BE2C (cell line): ENCODE measurements at regions not wholly inside any gene's neighbourhood (a gene's known extent, or its start where the extent isn't known, plus 50 kb on each side); places are given as distances from the start of the nearest gene placed in this dataset.

ENCODE experiments used
- DNase-seq: peaks from one replicate; pipeline ENCODE4 v3.0.0-alpha.2; 2020
- H3K27me3 ChIP-seq: fragments of 250-450 bp; sonication (Bioruptor Pico); 2 replicates; pipeline ENCODE4 v1.5.1; 2020; ENCODE audit warnings: mild to moderate bottlenecking
- H3K36me3 ChIP-seq: fragments of 250-450 bp; sonication (Bioruptor Pico); 2 replicates; pipeline ENCODE4 v1.5.1; 2020; ENCODE audit warnings: mild to moderate bottlenecking
- H3K4me1 ChIP-seq: fragments of 250-450 bp; sonication (Bioruptor Pico); 2 replicates; pipeline ENCODE4 v1.5.1; 2020
- H3K4me3 ChIP-seq: 2 replicates; pipeline ENCODE4 v1.5.1; 2011; ENCODE audit warnings: low read depth, low read length
- H3K9me3 ChIP-seq: fragments of 250-450 bp; sonication (Bioruptor Pico); 2 replicates; pipeline ENCODE4 v1.5.1; 2020
- TF ChIP-seq, protein P1 (sequence below): IDR thresholded peaks from 2 replicates; pipeline ENCODE4 v1.5.1; 2012; ENCODE audit warnings: mild to moderate bottlenecking, low read depth, low read length

DNA sequence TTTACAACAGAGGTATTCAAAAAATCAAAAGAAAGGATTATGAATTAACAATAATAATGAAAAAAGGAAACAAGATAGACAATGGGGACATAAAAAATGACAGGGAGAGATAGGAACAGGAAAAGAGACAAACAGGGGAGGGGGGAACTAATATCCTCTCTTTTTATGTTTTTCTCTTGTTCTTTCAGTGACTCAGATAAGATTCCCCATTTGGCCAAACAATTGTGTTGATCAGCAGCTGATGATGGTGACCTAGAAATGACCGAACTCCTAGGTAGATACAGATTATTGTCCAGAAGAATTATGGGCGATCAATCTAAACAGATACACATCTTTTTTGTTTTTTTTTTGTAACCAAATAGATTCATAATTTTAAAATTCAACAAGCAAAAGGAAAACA, 1277.2 kb upstream of the FLRT2 start:
- TF ChIP-seq, protein P1, sequence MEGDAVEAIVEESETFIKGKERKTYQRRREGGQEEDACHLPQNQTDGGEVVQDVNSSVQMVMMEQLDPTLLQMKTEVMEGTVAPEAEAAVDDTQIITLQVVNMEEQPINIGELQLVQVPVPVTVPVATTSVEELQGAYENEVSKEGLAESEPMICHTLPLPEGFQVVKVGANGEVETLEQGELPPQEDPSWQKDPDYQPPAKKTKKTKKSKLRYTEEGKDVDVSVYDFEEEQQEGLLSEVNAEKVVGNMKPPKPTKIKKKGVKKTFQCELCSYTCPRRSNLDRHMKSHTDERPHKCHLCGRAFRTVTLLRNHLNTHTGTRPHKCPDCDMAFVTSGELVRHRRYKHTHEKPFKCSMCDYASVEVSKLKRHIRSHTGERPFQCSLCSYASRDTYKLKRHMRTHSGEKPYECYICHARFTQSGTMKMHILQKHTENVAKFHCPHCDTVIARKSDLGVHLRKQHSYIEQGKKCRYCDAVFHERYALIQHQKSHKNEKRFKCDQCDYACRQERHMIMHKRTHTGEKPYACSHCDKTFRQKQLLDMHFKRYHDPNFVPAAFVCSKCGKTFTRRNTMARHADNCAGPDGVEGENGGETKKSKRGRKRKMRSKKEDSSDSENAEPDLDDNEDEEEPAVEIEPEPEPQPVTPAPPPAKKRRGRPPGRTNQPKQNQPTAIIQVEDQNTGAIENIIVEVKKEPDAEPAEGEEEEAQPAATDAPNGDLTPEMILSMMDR = no peak
- no peak for DNase-seq
- Histone ChIP-seq H3K36me3 (no peaks in the 10 kb centered on the region), H3K4me1 (peaks cover 4% of the 10 kb centered on the region; the same call in 1 of the 2 replicates), H3K9me3 (no peaks in the 10 kb centered on the region), H3K27me3 (no peaks in the 10 kb centered on the region), H3K4me3 (no peak overlapping the region)

DNA sequence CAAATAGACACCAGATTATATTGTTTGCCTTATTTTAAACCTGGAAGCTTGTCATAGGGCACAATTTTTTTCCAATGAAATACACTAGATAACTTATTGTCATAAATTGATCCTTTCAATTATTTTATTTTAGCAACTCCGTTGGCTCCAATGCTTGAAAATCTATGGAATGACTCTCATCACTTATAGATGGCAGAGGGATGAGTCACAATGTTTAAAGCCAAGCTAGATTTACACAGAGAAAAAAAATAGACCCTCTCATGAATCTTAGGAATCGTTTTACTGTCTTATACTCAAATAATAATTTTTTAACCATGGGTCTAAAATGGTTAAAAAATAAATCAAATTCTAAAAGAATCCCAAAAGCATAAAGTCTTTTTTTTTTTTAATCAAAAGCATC, 1276.6 kb upstream of the FLRT2 start:
- H3K36me3 ChIP-seq = no peaks in the 10 kb centered on the region
- TF ChIP-seq, protein P1 = no peak
- H3K27me3 ChIP-seq = no peaks in the 10 kb centered on the region
- no peak overlapping the region for H3K4me3 ChIP-seq
- peaks cover 4% of the 10 kb centered on the region; the same call in 1 of the 2 replicates for H3K4me1 ChIP-seq
- H3K9me3 ChIP-seq = no peaks in the 10 kb centered on the region
- no peak for DNase-seq

DNA sequence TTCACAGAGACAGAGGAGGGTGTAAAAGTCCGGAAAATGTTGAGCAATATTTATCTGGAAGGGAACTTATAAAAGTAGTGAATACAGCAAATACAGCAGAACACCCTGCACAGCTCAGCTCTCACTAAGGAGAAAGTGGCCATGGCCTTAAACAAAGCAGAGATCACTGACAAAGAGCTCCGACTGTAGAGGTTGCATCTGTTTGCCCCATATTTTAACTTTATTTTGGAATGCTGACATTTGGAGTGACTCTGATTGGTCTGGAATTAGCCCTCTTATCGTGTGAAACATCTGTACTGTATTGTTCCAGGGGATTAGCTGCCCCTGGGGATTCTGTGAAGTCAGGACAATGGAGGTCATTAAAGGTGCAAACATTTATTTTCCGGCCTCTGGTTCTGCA, 1275.7 kb upstream of the FLRT2 start:
- TF ChIP-seq, protein P1 = no peak
- no peak for DNase-seq

DNA sequence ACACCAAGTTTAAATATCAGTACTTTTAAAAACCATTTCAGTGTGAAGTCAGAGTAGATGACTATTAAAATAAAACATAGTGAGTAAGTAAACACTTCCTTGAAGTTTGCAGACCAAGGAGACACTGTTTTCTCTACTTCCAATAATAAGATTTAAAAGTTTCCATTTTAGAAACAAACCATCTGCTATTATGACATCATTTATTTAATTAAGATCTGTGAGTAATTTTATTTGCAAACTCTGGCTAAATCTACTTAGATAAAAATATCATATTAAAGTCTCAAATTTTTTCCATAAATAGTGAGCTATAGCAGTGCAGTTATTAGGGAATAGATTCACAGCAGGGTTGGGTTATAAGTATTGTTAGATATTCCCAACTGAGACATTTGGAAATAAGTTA, 1267.0 kb upstream of the FLRT2 start:
- Histone ChIP-seq H3K36me3 (no peaks in the 10 kb centered on the region), H3K4me3 (no peak overlapping the region), H3K9me3 (peaks cover 3% of the 10 kb centered on the region; the same call in 1 of the 2 replicates), H3K4me1 (no peaks in the 10 kb centered on the region), H3K27me3 (no peaks in the 10 kb centered on the region)
- no peak for DNase-seq
- TF ChIP-seq, protein P1 = no peak

More for the DNA sequence above, 1275.7 kb upstream of the FLRT2 start:
- peaks cover 4% of the 10 kb centered on the region; the same call in 1 of the 2 replicates for H3K4me1 ChIP-seq
- no peaks in the 10 kb centered on the region for H3K36me3 ChIP-seq
- no peaks in the 10 kb centered on the region for H3K27me3 ChIP-seq
- H3K4me3 ChIP-seq = peak overlapping the region; percentile 19
- H3K9me3 ChIP-seq = no peaks in the 10 kb centered on the region

DNA sequence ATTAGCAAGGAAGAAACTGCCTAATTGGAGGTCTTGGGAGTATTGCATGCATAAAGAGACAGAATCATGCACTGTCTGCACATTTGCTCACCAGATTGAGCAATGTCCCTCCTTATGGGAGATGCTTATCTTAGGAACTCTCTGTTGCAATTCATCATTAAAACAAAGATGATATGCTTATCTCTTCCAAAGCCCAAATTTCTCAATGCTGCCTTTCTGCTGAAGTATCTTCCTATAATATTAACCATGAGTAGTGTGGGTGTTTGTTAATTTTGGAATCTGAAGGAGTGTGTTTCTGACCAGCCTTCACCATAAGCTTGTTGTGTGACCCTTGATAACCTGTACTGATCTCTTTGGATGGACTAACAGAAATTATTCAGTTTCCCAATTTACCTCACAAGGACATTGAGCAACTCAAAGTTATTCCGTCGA, 1257.6 kb upstream of the FLRT2 start:
- no peak for DNase-seq
- Histone ChIP-seq H3K36me3 (no peaks in the 10 kb centered on the region), H3K27me3 (no peaks in the 10 kb centered on the region), H3K9me3 (no peaks in the 10 kb centered on the region), H3K4me1 (no peaks in the 10 kb centered on the region), H3K4me3 (no peak overlapping the region)
- TF ChIP-seq, protein P1 = no peak

DNA sequence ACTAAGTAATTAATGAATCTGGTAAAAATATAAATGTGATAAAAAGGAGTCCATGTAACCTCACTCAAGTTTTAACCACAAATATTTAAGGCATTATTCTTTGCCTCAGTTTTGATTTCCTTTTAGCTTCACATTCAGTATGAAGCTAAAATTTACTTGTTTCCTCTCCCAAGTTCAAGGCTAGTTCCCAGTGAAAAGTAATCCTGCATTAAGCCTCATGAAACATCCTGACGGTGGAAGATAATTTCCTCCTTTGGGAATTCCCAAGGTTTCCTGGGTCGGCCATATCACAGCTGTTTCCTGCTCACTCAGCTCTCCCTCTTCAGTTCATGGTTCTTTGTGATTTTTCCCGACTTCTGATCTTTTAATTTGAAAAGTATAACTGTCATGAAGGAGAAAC, 1256.8 kb upstream of the FLRT2 start:
- no peaks in the 10 kb centered on the region for H3K36me3 ChIP-seq
- no peak for DNase-seq
- H3K9me3 ChIP-seq = no peaks in the 10 kb centered on the region
- no peaks in the 10 kb centered on the region for H3K4me1 ChIP-seq
- TF ChIP-seq, protein P1 = no peak
- no peaks in the 10 kb centered on the region for H3K27me3 ChIP-seq
- H3K4me3 ChIP-seq = no peak overlapping the region
